AG09319 (cell line): ENCODE measurements at regions not wholly inside any gene's neighbourhood (a gene's known extent, or its start where the extent isn't known, plus 50 kb on each side); places are given as distances from the start of the nearest gene placed in this dataset.

Experiments used
- DNase-seq: peaks from one replicate; pipeline ENCODE4 v3.0.0-alpha.2; 2010; ENCODE audit warnings: low read depth; ENCODE audit errors: extremely low read depth
- CTCF ChIP-seq: IDR thresholded peaks from 2 replicates; pipeline ENCODE4 v1.5.1; 2011; ENCODE audit warnings: low read depth, mild to moderate bottlenecking, inconsistent platforms, low read length, moderate library complexity

- DNase-seq: no peak
- TF ChIP-seq CTCF: no peak
Measured at GRCh38 chr10:108908096-108908495, 1015.2 kb downstream of the XPNPEP1 start.

GRCh38 chr10:108905821-108906220, 1017.5 kb downstream of the XPNPEP1 start:
- no peak for TF ChIP-seq CTCF

GRCh38 chr10:108905171-108905570, 1018.1 kb downstream of the XPNPEP1 start:
- no peak for TF ChIP-seq CTCF
- DNase-seq: no peak

More at GRCh38 chr10:108905821-108906220, 1017.5 kb downstream of the XPNPEP1 start:
- DNase-seq: no peak

GRCh38 chr10:108904163-108904838, 1019.0 kb downstream of the XPNPEP1 start:
- TF ChIP-seq CTCF: no peak
- no peak for DNase-seq

GRCh38 chr10:108902619-108903285, 1020.6 kb downstream of the XPNPEP1 start:
- no peak for TF ChIP-seq CTCF
- no peak for DNase-seq

- DNase-seq: no peak
- no peak for TF ChIP-seq CTCF
Measured at GRCh38 chr10:108901781-108902618, 1021.3 kb downstream of the XPNPEP1 start.

GRCh38 chr10:108899670-108900069, 1023.6 kb downstream of the XPNPEP1 start:
- no peak for TF ChIP-seq CTCF
- no peak for DNase-seq
